GM23338 (cell line): ENCODE measurements at regions not wholly inside any gene's neighbourhood (a gene's known extent, or its start where the extent isn't known, plus 50 kb on each side); places are given as distances from the start of the nearest gene placed in this dataset.

Experiments
- ATAC-seq: fragments of 200-7000 bp; cut with Tn5 transposase; 3 replicates; pipeline ENCODE4 v1.9.1; 2020
- DNase-seq: peaks from one replicate; pipeline ENCODE4 v3.0.0-alpha.2; 2015; ENCODE audit warnings: low spot score
- H2AFZ ChIP-seq: fragments of 200-600 bp; sonication (generic); 2 replicates; pipeline ENCODE4 v1.8.0; 2016; ENCODE audit warnings: antibody characterized with exemption, mild to moderate bottlenecking, moderate library complexity
- H3F3A ChIP-seq: fragments of 200-600 bp; sonication (generic); replicated peaks from 2 replicates; pipeline ENCODE4 v1.8.0; 2017; ENCODE audit warnings: antibody characterized with exemption, mixed run types, low read depth
- H3K27ac ChIP-seq: fragments of 200-600 bp; sonication (generic); 2 replicates; pipeline ENCODE4 v1.6.1; 2016; ENCODE audit warnings: low read depth
- H3K27me3 ChIP-seq: fragments of 200-600 bp; sonication (generic); 2 replicates; pipeline ENCODE4 v1.8.0; 2016; ENCODE audit warnings: mild to moderate bottlenecking, mixed run types, moderate library complexity; ENCODE audit not compliant: insufficient read depth
- H3K36me3 ChIP-seq: fragments of 200-600 bp; sonication (generic); 2 replicates; pipeline ENCODE4 v1.8.0; 2016; ENCODE audit warnings: mild to moderate bottlenecking; ENCODE audit not compliant: insufficient read depth
- H3K4me1 ChIP-seq: fragments of 200-600 bp; sonication (generic); 2 replicates; pipeline ENCODE4 v1.8.0; 2016; ENCODE audit warnings: mild to moderate bottlenecking, moderate library complexity; ENCODE audit not compliant: insufficient read depth
- H3K4me2 ChIP-seq: fragments of 200-600 bp; sonication (generic); 2 replicates; pipeline ENCODE4 v1.7.1; 2017; ENCODE audit warnings: mixed run types
- H3K4me3 ChIP-seq: fragments of 200-600 bp; sonication (generic); 2 replicates; pipeline ENCODE4 v1.6.1; 2016; ENCODE audit warnings: mixed run types
- H3K79me2 ChIP-seq: fragments of 200-600 bp; sonication (generic); replicated peaks from 2 replicates; pipeline ENCODE4 v1.8.0; 2017; ENCODE audit warnings: mild to moderate bottlenecking; ENCODE audit not compliant: insufficient read depth
- H3K9me2 ChIP-seq: fragments of 200-600 bp; sonication (generic); 2 replicates; pipeline ENCODE4 v1.8.0; 2017; ENCODE audit not compliant: insufficient read depth
- H4K20me1 ChIP-seq: fragments of 200-600 bp; sonication (generic); replicated peaks from 2 replicates; pipeline ENCODE4 v1.8.0; 2017; ENCODE audit warnings: mild to moderate bottlenecking; ENCODE audit not compliant: insufficient read depth
- H3K27ac Mint-ChIP-seq: 2 replicates; pipeline ENCODE4 v1.8.0; 2020; ENCODE audit warnings: inconsistent platforms, mild to moderate bottlenecking, moderate library complexity, mixed read lengths
- H3K27me3 Mint-ChIP-seq: 3 replicates; pipeline ENCODE4 v1.8.0; 2022; ENCODE audit warnings: low read depth, mild to moderate bottlenecking, moderate library complexity, mixed read lengths, inconsistent platforms; ENCODE audit not compliant: insufficient read depth, poor library complexity
- H3K36me3 Mint-ChIP-seq: 3 replicates; pipeline ENCODE4 v1.8.0; 2021; ENCODE audit warnings: low read depth, mild to moderate bottlenecking, inconsistent platforms, moderate library complexity, mixed read lengths
- H3K4me1 Mint-ChIP-seq: 3 replicates; pipeline ENCODE4 v1.8.0; 2020; ENCODE audit warnings: mild to moderate bottlenecking, inconsistent platforms, mixed read lengths
- H3K4me3 Mint-ChIP-seq: 3 replicates; pipeline ENCODE4 v1.8.0; 2021; ENCODE audit warnings: moderate library complexity, mild to moderate bottlenecking, inconsistent platforms, mixed read lengths
- H3K9me3 Mint-ChIP-seq: 3 replicates; pipeline ENCODE4 v1.8.0; 2020; ENCODE audit warnings: moderate library complexity, mild to moderate bottlenecking, inconsistent platforms, mixed read lengths
- CREB1 ChIP-seq: fragments of 250-450 bp; sonication (Bioruptor Pico); IDR thresholded peaks from 2 replicates; pipeline ENCODE4 v1.5.0; 2020; ENCODE audit warnings: low read depth, mild to moderate bottlenecking, moderate library complexity
- EZH2 ChIP-seq: fragments of 200-600 bp; sonication (generic); IDR thresholded peaks from one replicate; pipeline ENCODE4 v1.8.0; 2017; ENCODE audit warnings: antibody characterized with exemption, mild to moderate bottlenecking, low read depth; ENCODE audit not compliant: unreplicated experiment
- EZH2phosphoT487 ChIP-seq: fragments of 200-600 bp; sonication (generic); IDR thresholded peaks from one replicate; pipeline ENCODE4 v1.8.1; 2018; ENCODE audit warnings: antibody characterized with exemption; ENCODE audit not compliant: unreplicated experiment
- JUNB ChIP-seq: IDR thresholded peaks from one replicate; pipeline ENCODE4 v1.6.1; 2016; ENCODE audit warnings: antibody characterized with exemption; ENCODE audit not compliant: unreplicated experiment
- NANOG ChIP-seq: IDR thresholded peaks from 2 replicates; pipeline ENCODE4 v1.6.1; 2016; ENCODE audit warnings: antibody characterized with exemption, borderline replicate concordance
- POLR2AphosphoS5 ChIP-seq: IDR thresholded peaks from 2 replicates; pipeline ENCODE4 v1.6.1; 2016; ENCODE audit warnings: antibody characterized with exemption, low read depth
- STAT1 ChIP-seq: IDR thresholded peaks from one replicate; pipeline ENCODE4 v1.6.1; 2016; ENCODE audit warnings: antibody characterized with exemption; ENCODE audit not compliant: unreplicated experiment
- ZNF114 ChIP-seq: fragments of 250-450 bp; sonication (Bioruptor Pico); IDR thresholded peaks from 2 replicates; pipeline ENCODE4 v1.5.0; 2020; ENCODE audit warnings: mild to moderate bottlenecking, moderate library complexity
- ZNF331 ChIP-seq: fragments of 250-450 bp; sonication (Bioruptor Pico); IDR thresholded peaks from 2 replicates; pipeline ENCODE4 v1.5.0; 2020; ENCODE audit warnings: low read depth, mild to moderate bottlenecking, moderate library complexity
- TF ChIP-seq, protein P1 (sequence below): fragments of 250-450 bp; sonication (Bioruptor Pico); IDR thresholded peaks from 2 replicates; pipeline ENCODE4 v1.5.0; 2020; ENCODE audit warnings: mild to moderate bottlenecking, moderate library complexity
- TF ChIP-seq, protein P2 (sequence below): IDR thresholded peaks from 2 replicates; pipeline ENCODE4 v1.6.1; 2016; ENCODE audit warnings: antibody characterized with exemption
- TF ChIP-seq, protein P3 (sequence below): IDR thresholded peaks from one replicate; pipeline ENCODE4 v1.6.1; 2018; ENCODE audit warnings: antibody characterized with exemption; ENCODE audit not compliant: unreplicated experiment
- TF ChIP-seq, protein P4 (sequence below), 2 experiments: fragments of 200-600 bp in 1 of 2; sonication (generic) in 1 of 2; conservative IDR thresholded peaks; 2 replicates each; pipeline versions ENCODE4 v1.5.1 to v1.6.1; 2016 to 2017; ENCODE audit warnings: antibody characterized with exemption in 2 of 2, low read depth in 2 of 2, mild to moderate bottlenecking in 2 of 2, moderate library complexity in 1 of 2

DNA sequence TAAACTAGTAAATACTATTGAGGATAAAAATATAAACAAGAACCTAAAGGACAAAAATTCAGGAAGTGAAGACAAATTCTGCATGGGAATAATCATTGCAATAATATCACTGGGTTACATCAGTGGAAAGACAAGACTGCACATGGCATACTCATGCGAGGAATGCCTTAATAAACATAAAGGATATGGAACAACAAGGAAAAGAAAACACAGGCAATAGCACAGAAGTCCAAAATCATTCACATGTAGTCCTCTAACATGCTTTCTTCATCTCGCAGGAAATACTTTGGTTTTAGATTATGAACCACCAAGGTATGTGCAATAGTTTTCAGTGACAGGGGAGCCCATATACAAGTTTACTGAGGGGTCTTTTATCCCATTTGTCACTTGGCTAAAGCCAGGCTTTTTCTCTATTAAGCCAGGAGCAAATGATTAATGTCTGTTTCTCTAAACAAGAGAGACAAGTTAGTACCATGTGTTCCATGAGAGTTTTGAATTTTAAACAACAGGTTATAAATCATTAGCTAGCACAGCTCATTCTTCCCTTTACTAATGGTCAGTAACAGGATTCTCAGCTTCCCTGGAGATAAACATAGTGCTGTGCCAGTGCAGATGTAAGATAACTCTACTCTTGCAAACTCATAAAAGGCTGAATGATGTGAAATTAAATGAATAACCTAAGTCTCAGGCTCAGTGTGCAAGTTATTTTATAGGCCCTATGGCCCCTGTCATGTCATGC is 353.6 kb upstream of the FSIP2 start:
- Mint-ChIP-seq H3K27ac (no peak overlapping the region), H3K9me3 (no peaks in the 10 kb centered on the region), H3K4me3 (no peak overlapping the region), H3K36me3 (no peaks in the 10 kb centered on the region), H3K4me1 (no peaks in the 10 kb centered on the region), H3K27me3 (no peaks in the 10 kb centered on the region)
- no peak overlapping the region for H2AFZ ChIP-seq
- no peaks in the 10 kb centered on the region for H3K9me2 ChIP-seq
- H4K20me1 ChIP-seq = no peaks in the 10 kb centered on the region
- H3K4me3 ChIP-seq = no peak overlapping the region
- no peak overlapping the region for H3K27ac ChIP-seq
- H3K79me2 ChIP-seq = no peaks in the 10 kb centered on the region
- H3K36me3 ChIP-seq = no peaks in the 10 kb centered on the region
- no peaks in the 10 kb centered on the region for H3K27me3 ChIP-seq
- H3K4me1 ChIP-seq = no peaks in the 10 kb centered on the region
- H3F3A ChIP-seq = no peaks in the 10 kb centered on the region
- H3K4me2 ChIP-seq = no peak overlapping the region
- TF ChIP-seq ZNF114 (CRISPR knock-in tag) (no peak), JUNB (no peak), CREB1 (CRISPR knock-in tag) (no peak), ZNF331 (no peak), EZH2 (no peak), STAT1 (no peak), POLR2AphosphoS5 (no peak), NANOG (no peak), EZH2phosphoT487 (no peak)
- TF ChIP-seq, protein P1, sequence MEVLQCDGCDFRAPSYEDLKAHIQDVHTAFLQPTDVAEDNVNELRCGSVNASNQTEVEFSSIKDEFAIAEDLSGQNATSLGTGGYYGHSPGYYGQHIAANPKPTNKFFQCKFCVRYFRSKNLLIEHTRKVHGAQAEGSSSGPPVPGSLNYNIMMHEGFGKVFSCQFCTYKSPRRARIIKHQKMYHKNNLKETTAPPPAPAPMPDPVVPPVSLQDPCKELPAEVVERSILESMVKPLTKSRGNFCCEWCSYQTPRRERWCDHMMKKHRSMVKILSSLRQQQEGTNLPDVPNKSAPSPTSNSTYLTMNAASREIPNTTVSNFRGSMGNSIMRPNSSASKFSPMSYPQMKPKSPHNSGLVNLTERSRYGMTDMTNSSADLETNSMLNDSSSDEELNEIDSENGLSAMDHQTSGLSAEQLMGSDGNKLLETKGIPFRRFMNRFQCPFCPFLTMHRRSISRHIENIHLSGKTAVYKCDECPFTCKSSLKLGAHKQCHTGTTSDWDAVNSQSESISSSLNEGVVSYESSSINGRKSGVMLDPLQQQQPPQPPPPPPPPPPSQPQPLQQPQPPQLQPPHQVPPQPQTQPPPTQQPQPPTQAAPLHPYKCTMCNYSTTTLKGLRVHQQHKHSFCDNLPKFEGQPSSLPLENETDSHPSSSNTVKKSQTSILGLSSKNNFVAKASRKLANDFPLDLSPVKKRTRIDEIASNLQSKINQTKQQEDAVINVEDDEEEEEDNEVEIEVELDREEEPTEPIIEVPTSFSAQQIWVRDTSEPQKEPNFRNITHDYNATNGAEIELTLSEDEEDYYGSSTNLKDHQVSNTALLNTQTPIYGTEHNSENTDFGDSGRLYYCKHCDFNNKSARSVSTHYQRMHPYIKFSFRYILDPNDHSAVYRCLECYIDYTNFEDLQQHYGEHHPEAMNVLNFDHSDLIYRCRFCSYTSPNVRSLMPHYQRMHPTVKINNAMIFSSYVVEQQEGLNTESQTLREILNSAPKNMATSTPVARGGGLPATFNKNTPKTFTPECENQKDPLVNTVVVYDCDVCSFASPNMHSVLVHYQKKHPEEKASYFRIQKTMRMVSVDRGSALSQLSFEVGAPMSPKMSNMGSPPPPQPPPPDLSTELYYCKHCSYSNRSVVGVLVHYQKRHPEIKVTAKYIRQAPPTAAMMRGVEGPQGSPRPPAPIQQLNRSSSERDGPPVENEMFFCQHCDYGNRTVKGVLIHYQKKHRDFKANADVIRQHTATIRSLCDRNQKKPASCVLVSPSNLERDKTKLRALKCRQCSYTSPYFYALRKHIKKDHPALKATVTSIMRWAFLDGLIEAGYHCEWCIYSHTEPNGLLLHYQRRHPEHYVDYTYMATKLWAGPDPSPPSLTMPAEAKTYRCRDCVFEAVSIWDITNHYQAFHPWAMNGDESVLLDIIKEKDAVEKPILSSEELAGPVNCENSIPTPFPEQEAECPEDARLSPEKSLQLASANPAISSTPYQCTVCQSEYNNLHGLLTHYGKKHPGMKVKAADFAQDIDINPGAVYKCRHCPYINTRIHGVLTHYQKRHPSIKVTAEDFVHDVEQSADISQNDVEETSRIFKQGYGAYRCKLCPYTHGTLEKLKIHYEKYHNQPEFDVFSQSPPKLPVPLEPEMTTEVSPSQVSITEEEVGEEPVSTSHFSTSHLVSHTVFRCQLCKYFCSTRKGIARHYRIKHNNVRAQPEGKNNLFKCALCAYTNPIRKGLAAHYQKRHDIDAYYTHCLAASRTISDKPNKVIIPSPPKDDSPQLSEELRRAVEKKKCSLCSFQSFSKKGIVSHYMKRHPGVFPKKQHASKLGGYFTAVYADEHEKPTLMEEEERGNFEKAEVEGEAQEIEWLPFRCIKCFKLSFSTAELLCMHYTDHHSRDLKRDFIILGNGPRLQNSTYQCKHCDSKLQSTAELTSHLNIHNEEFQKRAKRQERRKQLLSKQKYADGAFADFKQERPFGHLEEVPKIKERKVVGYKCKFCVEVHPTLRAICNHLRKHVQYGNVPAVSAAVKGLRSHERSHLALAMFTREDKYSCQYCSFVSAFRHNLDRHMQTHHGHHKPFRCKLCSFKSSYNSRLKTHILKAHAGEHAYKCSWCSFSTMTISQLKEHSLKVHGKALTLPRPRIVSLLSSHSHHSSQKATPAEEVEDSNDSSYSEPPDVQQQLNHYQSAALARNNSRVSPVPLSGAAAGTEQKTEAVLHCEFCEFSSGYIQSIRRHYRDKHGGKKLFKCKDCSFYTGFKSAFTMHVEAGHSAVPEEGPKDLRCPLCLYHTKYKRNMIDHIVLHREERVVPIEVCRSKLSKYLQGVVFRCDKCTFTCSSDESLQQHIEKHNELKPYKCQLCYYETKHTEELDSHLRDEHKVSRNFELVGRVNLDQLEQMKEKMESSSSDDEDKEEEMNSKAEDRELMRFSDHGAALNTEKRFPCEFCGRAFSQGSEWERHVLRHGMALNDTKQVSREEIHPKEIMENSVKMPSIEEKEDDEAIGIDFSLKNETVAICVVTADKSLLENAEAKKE (CRISPR knock-in tag) = no peak
- TF ChIP-seq, protein P2, sequence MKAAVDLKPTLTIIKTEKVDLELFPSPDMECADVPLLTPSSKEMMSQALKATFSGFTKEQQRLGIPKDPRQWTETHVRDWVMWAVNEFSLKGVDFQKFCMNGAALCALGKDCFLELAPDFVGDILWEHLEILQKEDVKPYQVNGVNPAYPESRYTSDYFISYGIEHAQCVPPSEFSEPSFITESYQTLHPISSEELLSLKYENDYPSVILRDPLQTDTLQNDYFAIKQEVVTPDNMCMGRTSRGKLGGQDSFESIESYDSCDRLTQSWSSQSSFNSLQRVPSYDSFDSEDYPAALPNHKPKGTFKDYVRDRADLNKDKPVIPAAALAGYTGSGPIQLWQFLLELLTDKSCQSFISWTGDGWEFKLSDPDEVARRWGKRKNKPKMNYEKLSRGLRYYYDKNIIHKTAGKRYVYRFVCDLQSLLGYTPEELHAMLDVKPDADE = no peak
- TF ChIP-seq, protein P3, sequence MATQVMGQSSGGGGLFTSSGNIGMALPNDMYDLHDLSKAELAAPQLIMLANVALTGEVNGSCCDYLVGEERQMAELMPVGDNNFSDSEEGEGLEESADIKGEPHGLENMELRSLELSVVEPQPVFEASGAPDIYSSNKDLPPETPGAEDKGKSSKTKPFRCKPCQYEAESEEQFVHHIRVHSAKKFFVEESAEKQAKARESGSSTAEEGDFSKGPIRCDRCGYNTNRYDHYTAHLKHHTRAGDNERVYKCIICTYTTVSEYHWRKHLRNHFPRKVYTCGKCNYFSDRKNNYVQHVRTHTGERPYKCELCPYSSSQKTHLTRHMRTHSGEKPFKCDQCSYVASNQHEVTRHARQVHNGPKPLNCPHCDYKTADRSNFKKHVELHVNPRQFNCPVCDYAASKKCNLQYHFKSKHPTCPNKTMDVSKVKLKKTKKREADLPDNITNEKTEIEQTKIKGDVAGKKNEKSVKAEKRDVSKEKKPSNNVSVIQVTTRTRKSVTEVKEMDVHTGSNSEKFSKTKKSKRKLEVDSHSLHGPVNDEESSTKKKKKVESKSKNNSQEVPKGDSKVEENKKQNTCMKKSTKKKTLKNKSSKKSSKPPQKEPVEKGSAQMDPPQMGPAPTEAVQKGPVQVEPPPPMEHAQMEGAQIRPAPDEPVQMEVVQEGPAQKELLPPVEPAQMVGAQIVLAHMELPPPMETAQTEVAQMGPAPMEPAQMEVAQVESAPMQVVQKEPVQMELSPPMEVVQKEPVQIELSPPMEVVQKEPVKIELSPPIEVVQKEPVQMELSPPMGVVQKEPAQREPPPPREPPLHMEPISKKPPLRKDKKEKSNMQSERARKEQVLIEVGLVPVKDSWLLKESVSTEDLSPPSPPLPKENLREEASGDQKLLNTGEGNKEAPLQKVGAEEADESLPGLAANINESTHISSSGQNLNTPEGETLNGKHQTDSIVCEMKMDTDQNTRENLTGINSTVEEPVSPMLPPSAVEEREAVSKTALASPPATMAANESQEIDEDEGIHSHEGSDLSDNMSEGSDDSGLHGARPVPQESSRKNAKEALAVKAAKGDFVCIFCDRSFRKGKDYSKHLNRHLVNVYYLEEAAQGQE = no peak
- TF ChIP-seq, protein P4, sequence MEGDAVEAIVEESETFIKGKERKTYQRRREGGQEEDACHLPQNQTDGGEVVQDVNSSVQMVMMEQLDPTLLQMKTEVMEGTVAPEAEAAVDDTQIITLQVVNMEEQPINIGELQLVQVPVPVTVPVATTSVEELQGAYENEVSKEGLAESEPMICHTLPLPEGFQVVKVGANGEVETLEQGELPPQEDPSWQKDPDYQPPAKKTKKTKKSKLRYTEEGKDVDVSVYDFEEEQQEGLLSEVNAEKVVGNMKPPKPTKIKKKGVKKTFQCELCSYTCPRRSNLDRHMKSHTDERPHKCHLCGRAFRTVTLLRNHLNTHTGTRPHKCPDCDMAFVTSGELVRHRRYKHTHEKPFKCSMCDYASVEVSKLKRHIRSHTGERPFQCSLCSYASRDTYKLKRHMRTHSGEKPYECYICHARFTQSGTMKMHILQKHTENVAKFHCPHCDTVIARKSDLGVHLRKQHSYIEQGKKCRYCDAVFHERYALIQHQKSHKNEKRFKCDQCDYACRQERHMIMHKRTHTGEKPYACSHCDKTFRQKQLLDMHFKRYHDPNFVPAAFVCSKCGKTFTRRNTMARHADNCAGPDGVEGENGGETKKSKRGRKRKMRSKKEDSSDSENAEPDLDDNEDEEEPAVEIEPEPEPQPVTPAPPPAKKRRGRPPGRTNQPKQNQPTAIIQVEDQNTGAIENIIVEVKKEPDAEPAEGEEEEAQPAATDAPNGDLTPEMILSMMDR (conservative IDR thresholded peaks at IDR 0.05; ENCODE audit: low read depth in 2 of 2) = no peak
- DNase-seq = no peak
- no peak for ATAC-seq
